Middle frontal gyrus (tissue), 1 donor: ENCODE measurements at regions not wholly inside any gene's neighbourhood (a gene's known extent, or its start where the extent isn't known, plus 50 kb on each side); places are given as distances from the start of the nearest gene placed in this dataset.

Experiments
- DNase-seq: peaks from one replicate; pipeline ENCODE4 v3.0.0-alpha.2; 2015; ENCODE audit warnings: low spot score; ENCODE audit errors: extremely low spot score

GRCh38 chr5:54689411-54690251 lies 172.1 kb downstream of the SNX18 start:
- no peak for DNase-seq

- no peak for DNase-seq
These were observed 163.4 kb downstream of the SNX18 start for GRCh38 chr5:54680998-54681397.

- DNase-seq, result no peak
These were observed 162.1 kb downstream of the SNX18 start for GRCh38 chr5:54679686-54680085.

GRCh38 chr5:54678737-54679136 lies 161.2 kb downstream of the SNX18 start:
- DNase-seq, result no peak

- no peak for DNase-seq
These were observed 159.2 kb downstream of the SNX18 start for GRCh38 chr5:54676481-54677340.

GRCh38 chr5:54673523-54674225 lies 156.1 kb downstream of the SNX18 start:
- DNase-seq, result no peak

- DNase-seq, result no peak
These were observed 155.3 kb downstream of the SNX18 start for GRCh38 chr5:54672871-54673270.

- DNase-seq, result no peak
These were observed 154.1 kb downstream of the SNX18 start for GRCh38 chr5:54671681-54672080.

GRCh38 chr5:54671111-54671531 lies 153.6 kb downstream of the SNX18 start:
- DNase-seq, result no peak

- no peak for DNase-seq
These were observed 152.7 kb downstream of the SNX18 start for GRCh38 chr5:54670281-54670680.

- no peak for DNase-seq
These were observed 152.3 kb downstream of the SNX18 start for GRCh38 chr5:54669845-54670244.

GRCh38 chr5:54669285-54669684 lies 151.7 kb downstream of the SNX18 start:
- no peak for DNase-seq

GRCh38 chr5:54668096-54668495 lies 150.5 kb downstream of the SNX18 start:
- DNase-seq, result no peak

- no peak for DNase-seq
These were observed 149.6 kb downstream of the SNX18 start for GRCh38 chr5:54667136-54667535.

- no peak for DNase-seq
These were observed 146.3 kb downstream of the SNX18 start for GRCh38 chr5:54663866-54664265.

- DNase-seq, result no peak
These were observed 143.6 kb downstream of the SNX18 start for GRCh38 chr5:54661111-54661510.

GRCh38 chr5:54659700-54660131 lies 142.2 kb downstream of the SNX18 start:
- DNase-seq, result no peak

- no peak for DNase-seq
These were observed 140.5 kb downstream of the SNX18 start for GRCh38 chr5:54658010-54658409.

GRCh38 chr5:54656261-54656728 lies 138.7 kb downstream of the SNX18 start:
- DNase-seq, result no peak

- no peak for DNase-seq
These were observed 138.2 kb downstream of the SNX18 start for GRCh38 chr5:54655761-54656160.

- DNase-seq, result no peak
These were observed 137.7 kb downstream of the SNX18 start for GRCh38 chr5:54655266-54655665.
